IMR-90 (cell line): ENCODE measurements at regions not wholly inside any gene's neighbourhood (a gene's known extent, or its start where the extent isn't known, plus 50 kb on each side); places are given as distances from the start of the nearest gene placed in this dataset.

Source experiments
- ATAC-seq: fragments of 200-7000 bp; cut with Tn5 transposase; 2 replicates; pipeline ENCODE4 v1.9.1; 2020; ENCODE audit warnings: low read depth, mild to moderate bottlenecking, moderate library complexity
- BruUV-seq: library from RNA; stranded (reverse); fragments of 400-500 nt; replicated peaks from 2 replicates; lab custom pipeline; 2021; lab: Mats Ljungman, UMichigan
- CTCF ChIA-PET: fragments of 300-600 bp; formaldehyde crosslinking; extraction: SDS; loops from one replicate; lab custom pipeline; 2021; ENCODE audit warnings: antibody characterized with exemption; lab: Yijun Ruan, JAX
- POLR2A ChIA-PET: fragments of 300-600 bp; sonication (Branson Sonifier 250); formaldehyde crosslinking; loops from one replicate; lab custom pipeline; 2022; ENCODE audit warnings: antibody characterized with exemption; ENCODE audit not compliant: unreplicated experiment; lab: Charles Lee
- DNase-seq: peaks from one replicate; pipeline ENCODE4 v3.0.0; 2013
- H2AFZ ChIP-seq: replicated peaks from 2 replicates; pipeline ENCODE3; 2013; ENCODE audit warnings: low read length, mild to moderate bottlenecking; ENCODE audit not compliant: poor library complexity
- H2AK5ac ChIP-seq: 2 replicates; pipeline ENCODE4 v1.6.1; 2013; ENCODE audit warnings: low read depth, low read length, inconsistent platforms
- H2AK9ac ChIP-seq: replicated peaks from 2 replicates; pipeline ENCODE3; 2013; ENCODE audit warnings: mild to moderate bottlenecking, low read depth, low read length, moderate library complexity; ENCODE audit not compliant: poor library complexity
- H2BK120ac ChIP-seq: 2 replicates; pipeline ENCODE4 v1.6.1; 2013; ENCODE audit warnings: low read depth, low read length, inconsistent platforms
- H2BK15ac ChIP-seq: 3 replicates; pipeline ENCODE4 v1.6.1; 2013; ENCODE audit warnings: low read depth, low read length, inconsistent platforms
- H2BK20ac ChIP-seq: 2 replicates; pipeline ENCODE4 v1.6.1; 2013; ENCODE audit warnings: low read depth, mild to moderate bottlenecking, inconsistent platforms, low read length, moderate library complexity
- H2BK5ac ChIP-seq: 2 replicates; pipeline ENCODE4 v1.6.1; 2013; ENCODE audit warnings: mild to moderate bottlenecking, low read depth, low read length, inconsistent platforms; ENCODE audit not compliant: poor library complexity, severe bottlenecking
- H3K14ac ChIP-seq: replicated peaks from 2 replicates; pipeline ENCODE4 v1.6.1; 2013; ENCODE audit warnings: low read depth, low read length, inconsistent platforms
- H3K18ac ChIP-seq: 2 replicates; pipeline ENCODE4 v1.6.1; 2013; ENCODE audit warnings: low read depth, low read length, control low read depth
- H3K23ac ChIP-seq: 2 replicates; pipeline ENCODE4 v1.6.1; 2013; ENCODE audit warnings: low read depth, low read length, inconsistent platforms
- H3K27ac ChIP-seq: 2 replicates; pipeline ENCODE4 v1.5.1; 2013; ENCODE audit warnings: mild to moderate bottlenecking, control low read depth, low read length; ENCODE audit not compliant: insufficient read depth
- H3K27me3 ChIP-seq: 2 replicates; pipeline ENCODE4 v1.6.1; 2013; ENCODE audit warnings: low read length; ENCODE audit not compliant: control insufficient read depth, insufficient read depth
- H3K36me3 ChIP-seq: 2 replicates; pipeline ENCODE4 v1.6.1; 2013; ENCODE audit warnings: low read length, mixed read lengths; ENCODE audit not compliant: control insufficient read depth, insufficient read depth
- H3K4ac ChIP-seq: 2 replicates; pipeline ENCODE4 v1.6.1; 2013; ENCODE audit warnings: low read depth, low read length, inconsistent platforms
- H3K4me1 ChIP-seq: 2 replicates; pipeline ENCODE4 v1.6.1; 2013; ENCODE audit warnings: low read length, mixed read lengths; ENCODE audit not compliant: control insufficient read depth, insufficient read depth
- H3K4me2 ChIP-seq: 2 replicates; pipeline ENCODE4 v1.6.1; 2013; ENCODE audit warnings: low read depth, mild to moderate bottlenecking, control low read depth, low read length, moderate library complexity
- H3K4me3 ChIP-seq: 2 replicates; pipeline ENCODE4 v1.5.1; 2013; ENCODE audit warnings: low read depth, mild to moderate bottlenecking, control low read depth, low read length, moderate library complexity; ENCODE audit not compliant: insufficient read depth
- H3K56ac ChIP-seq: 2 replicates; pipeline ENCODE4 v1.6.1; 2013; ENCODE audit warnings: low read length, inconsistent platforms; ENCODE audit not compliant: insufficient read depth; ENCODE audit errors: extremely low read depth
- H3K79me1 ChIP-seq, 2 experiments: 2 replicates each; pipeline ENCODE4 v1.6.1; 2013; ENCODE audit warnings: low read length in 2 of 2, inconsistent platforms in 1 of 2, low read depth in 1 of 2
- H3K9ac ChIP-seq: 2 replicates; pipeline ENCODE4 v1.6.1; 2013; ENCODE audit warnings: low read depth, low read length, control low read depth
- H3K9me1 ChIP-seq: 2 replicates; pipeline ENCODE4 v1.6.1; 2013; ENCODE audit warnings: low read length, inconsistent platforms; ENCODE audit not compliant: insufficient read depth
- H3K9me3 ChIP-seq: 2 replicates; pipeline ENCODE4 v1.6.1; 2013; ENCODE audit warnings: low read length; ENCODE audit not compliant: control insufficient read depth, insufficient read depth
- H4K20me1 ChIP-seq: 2 replicates; pipeline ENCODE4 v1.6.1; 2013; ENCODE audit warnings: low read length, inconsistent platforms; ENCODE audit not compliant: insufficient read depth
- H4K5ac ChIP-seq: 2 replicates; pipeline ENCODE4 v1.6.1; 2013; ENCODE audit warnings: mild to moderate bottlenecking, low read depth, low read length, control low read depth
- H4K8ac ChIP-seq, 2 experiments: 2 replicates each; pipeline ENCODE4 v1.6.1; 2013; ENCODE audit warnings: low read depth in 2 of 2, low read length in 2 of 2, control low read depth in 1 of 2, inconsistent platforms in 1 of 2
- H4K91ac ChIP-seq: 2 replicates; pipeline ENCODE4 v1.6.1; 2013; ENCODE audit warnings: low read depth, low read length, inconsistent platforms; ENCODE audit not compliant: insufficient read depth
- BHLHE40 ChIP-seq: fragments of 150-350 bp; IDR thresholded peaks from 2 replicates; pipeline ENCODE4 v1.6.1; 2016; ENCODE audit warnings: mild to moderate bottlenecking, low read depth, low read length
- CEBPB ChIP-seq: IDR thresholded peaks from 2 replicates; pipeline ENCODE4 v1.6.1; 2012; ENCODE audit warnings: low read depth, low read length, improper control_type of control experiment
- CHD1 ChIP-seq: IDR thresholded peaks from 2 replicates; pipeline ENCODE4 v1.6.1; 2012; ENCODE audit warnings: low read depth, low read length, improper control_type of control experiment
- CTCF ChIP-seq: conservative IDR thresholded peaks from 2 replicates; pipeline ENCODE4 v1.5.1; 2012; ENCODE audit warnings: mild to moderate bottlenecking, low read depth, low read length, improper control_type of control experiment
- ELK1 ChIP-seq: fragments of 150-350 bp; IDR thresholded peaks from 2 replicates; pipeline ENCODE4 v1.6.1; 2016; ENCODE audit warnings: low read depth, mild to moderate bottlenecking, low read length, moderate library complexity, borderline replicate concordance
- FOS ChIP-seq: fragments of 150-350 bp; IDR thresholded peaks from 2 replicates; pipeline ENCODE4 v1.6.1; 2016; ENCODE audit warnings: low read depth, low read length
- MAFK ChIP-seq: IDR thresholded peaks from 2 replicates; pipeline ENCODE4 v1.6.1; 2012; ENCODE audit warnings: low read depth, low read length, improper control_type of control experiment
- MAZ ChIP-seq: IDR thresholded peaks from 2 replicates; pipeline ENCODE4 v1.6.1; 2012; ENCODE audit warnings: low read depth, mild to moderate bottlenecking, low read length, improper control_type of control experiment, moderate library complexity, borderline replicate concordance
- MXI1 ChIP-seq: IDR thresholded peaks from 2 replicates; pipeline ENCODE4 v1.6.1; 2012; ENCODE audit warnings: low read depth, mild to moderate bottlenecking, low read length, moderate library complexity, borderline replicate concordance
- NFE2L2 ChIP-seq: fragments of 150-350 bp; IDR thresholded peaks from 2 replicates; pipeline ENCODE4 v1.6.1; 2016; ENCODE audit warnings: low read depth, mild to moderate bottlenecking, low read length
- POLR2A ChIP-seq: IDR thresholded peaks from 2 replicates; pipeline ENCODE4 v1.6.1; 2012; ENCODE audit warnings: mild to moderate bottlenecking, low read depth, low read length
- RAD21 ChIP-seq: IDR thresholded peaks from 2 replicates; pipeline ENCODE4 v1.6.1; 2012; ENCODE audit warnings: low read length, improper control_type of control experiment
- RCOR1 ChIP-seq: IDR thresholded peaks from 2 replicates; pipeline ENCODE4 v1.6.1; 2012; ENCODE audit warnings: mild to moderate bottlenecking, low read length, improper control_type of control experiment; ENCODE audit not compliant: insufficient replicate concordance
- RFX5 ChIP-seq: IDR thresholded peaks from 2 replicates; pipeline ENCODE4 v1.8.0; 2012; ENCODE audit warnings: low read depth, mild to moderate bottlenecking, low read length, moderate library complexity
- SMC3 ChIP-seq: fragments of 150-350 bp; IDR thresholded peaks from 2 replicates; pipeline ENCODE4 v1.6.1; 2016; ENCODE audit warnings: low read depth, mild to moderate bottlenecking, antibody characterized with exemption, low read length, moderate library complexity
- USF2 ChIP-seq: fragments of 150-350 bp; IDR thresholded peaks from 2 replicates; pipeline ENCODE4 v1.6.1; 2017; ENCODE audit warnings: mild to moderate bottlenecking, antibody characterized with exemption, low read length, low read depth
- WGBS, 2 experiments: methylation state at CpG; one replicate each; pipeline versions ENCODE4 v1.1.5 to v1.1.7; 2013; ENCODE audit warnings: missing lambda C conversion rate in 2 of 2; ENCODE audit not compliant: insufficient read length in 1 of 2; ENCODE audit errors: extremely low coverage in 2 of 2; 5-methylcytosine and 5-hydroxymethylcytosine counted together
- dilution Hi-C: fragments of 300-500 bp; cut with HindIII; formaldehyde crosslinking; loops from one replicate; pipeline ENCODE4 v1.14.3; 2018; ENCODE audit warnings: low sequenced_read_pairs; ENCODE audit not compliant: unreplicated experiment
- in situ Hi-C: fragments of 300-500 bp; cut with MboI; formaldehyde crosslinking; loops from 3 replicates; pipeline ENCODE4 v1.14.3; 2019; ENCODE audit warnings: low sequenced_read_pairs, inconsistent platforms, mixed read lengths
- intact Hi-C: fragments of 100-400 bp; cut with micrococcal nuclease; formaldehyde crosslinking; loops from 2 replicates; pipeline ENCODE4 v1.10.0; 2022

GRCh38 chr14:80134321-80134720 is 77.0 kb downstream of the DIO2 start:
- H3K56ac ChIP-seq = no peak overlapping the region
- no peak overlapping the region for H4K8ac ChIP-seq
- no CpG with 5 or more reads among the region's 1 CpG for WGBS, 2 experiments
- no peak overlapping the region for H3K23ac ChIP-seq
- no peaks in the 10 kb centered on the region for H3K79me1 ChIP-seq
- no peak overlapping the region for H2AK9ac ChIP-seq
- H4K91ac ChIP-seq = no peak overlapping the region
- in situ Hi-C loops = no loop called here
- no peak for DNase-seq
- intact Hi-C loops = no loop called here
- no peak overlapping the region for H2BK20ac ChIP-seq
- H4K5ac ChIP-seq = no peak overlapping the region
- dilution Hi-C loops = no loop called here
- no peak overlapping the region for H3K4ac ChIP-seq
- no peak overlapping the region for H3K27ac ChIP-seq
- H3K27me3 ChIP-seq = no peaks in the 10 kb centered on the region
- no peak overlapping the region for H2AFZ ChIP-seq
- no peak overlapping the region for H3K18ac ChIP-seq
- no peak overlapping the region for H2BK5ac ChIP-seq
- POLR2A ChIA-PET = no interaction called here
- peaks cover 1% of the 10 kb centered on the region; the same call in 1 of the 2 replicates for H3K9me3 ChIP-seq
- no peak overlapping the region for H3K9ac ChIP-seq
- H2BK120ac ChIP-seq = no peak overlapping the region
- no peaks in the 10 kb centered on the region for H3K9me1 ChIP-seq
- no peaks in the 10 kb centered on the region for H4K20me1 ChIP-seq
- TF ChIP-seq CEBPB (no peak), SMC3 (no peak), FOS (no peak), CTCF (no peak), CHD1 (no peak), POLR2A (no peak), MAFK (no peak), USF2 (no peak), MAZ (no peak), BHLHE40 (no peak), RAD21 (no peak), RFX5 (no peak), RCOR1 (no peak), NFE2L2 (no peak), MXI1 (no peak), ELK1 (no peak)
- H3K14ac ChIP-seq = no peak overlapping the region
- H2AK5ac ChIP-seq = no peak overlapping the region
- ATAC-seq = no peak
- H3K36me3 ChIP-seq = no peaks in the 10 kb centered on the region
- H3K4me3 ChIP-seq = no peak overlapping the region
- no peak overlapping the region for H3K4me2 ChIP-seq
- CTCF ChIA-PET = interaction anchor here (1.0 kb wide), 1 partner anchor 20 kb away, joined by 3 read pairs; no protein-coding TSS in a partner anchor
- H3K4me1 ChIP-seq = no peaks in the 10 kb centered on the region
- no peak overlapping the region for H2BK15ac ChIP-seq
- BruUV-seq = no TSS peak
